WERI-Rb-1 (cell line): ENCODE measurements at regions not wholly inside any gene's neighbourhood (a gene's known extent, or its start where the extent isn't known, plus 50 kb on each side); places are given as distances from the start of the nearest gene placed in this dataset.

Source experiments
- DNase-seq: peaks from one replicate; pipeline ENCODE4 v3.0.0-alpha.2; 2020
- H3K27ac ChIP-seq: fragments of 250-450 bp; sonication (Bioruptor Pico); 2 replicates; pipeline ENCODE4 v1.5.1; 2020; ENCODE audit warnings: mild to moderate bottlenecking, moderate library complexity
- H3K27me3 ChIP-seq: fragments of 250-450 bp; sonication (Bioruptor Pico); 2 replicates; pipeline ENCODE4 v1.5.1; 2021; ENCODE audit warnings: mild to moderate bottlenecking, low read depth, moderate library complexity; ENCODE audit not compliant: insufficient read depth, severe bottlenecking
- H3K36me3 ChIP-seq: fragments of 250-450 bp; sonication (Bioruptor Pico); 2 replicates; pipeline ENCODE4 v1.5.1; 2020; ENCODE audit warnings: mild to moderate bottlenecking, moderate library complexity
- H3K4me3 ChIP-seq: 2 replicates; pipeline ENCODE4 v1.5.1; 2011; ENCODE audit warnings: low read depth, mild to moderate bottlenecking, control low read depth, low read length
- H3K9me3 ChIP-seq: fragments of 250-450 bp; sonication (Bioruptor Pico); 2 replicates; pipeline ENCODE4 v1.5.1; 2021; ENCODE audit warnings: mild to moderate bottlenecking, moderate library complexity; ENCODE audit not compliant: severe bottlenecking
- TF ChIP-seq, protein P1 (sequence below): IDR thresholded peaks from 2 replicates; pipeline ENCODE4 v1.5.1; 2011; ENCODE audit warnings: low read depth, mild to moderate bottlenecking, control low read depth, inconsistent platforms, low read length

- no peaks in the 10 kb centered on the region for H3K27me3 ChIP-seq
- DNase-seq, result no peak
- H3K4me3 ChIP-seq, result no peak overlapping the region
- no peak overlapping the region for H3K27ac ChIP-seq
- no peaks in the 10 kb centered on the region for H3K9me3 ChIP-seq
- H3K36me3 ChIP-seq, result no peaks in the 10 kb centered on the region
- TF ChIP-seq, protein P1, sequence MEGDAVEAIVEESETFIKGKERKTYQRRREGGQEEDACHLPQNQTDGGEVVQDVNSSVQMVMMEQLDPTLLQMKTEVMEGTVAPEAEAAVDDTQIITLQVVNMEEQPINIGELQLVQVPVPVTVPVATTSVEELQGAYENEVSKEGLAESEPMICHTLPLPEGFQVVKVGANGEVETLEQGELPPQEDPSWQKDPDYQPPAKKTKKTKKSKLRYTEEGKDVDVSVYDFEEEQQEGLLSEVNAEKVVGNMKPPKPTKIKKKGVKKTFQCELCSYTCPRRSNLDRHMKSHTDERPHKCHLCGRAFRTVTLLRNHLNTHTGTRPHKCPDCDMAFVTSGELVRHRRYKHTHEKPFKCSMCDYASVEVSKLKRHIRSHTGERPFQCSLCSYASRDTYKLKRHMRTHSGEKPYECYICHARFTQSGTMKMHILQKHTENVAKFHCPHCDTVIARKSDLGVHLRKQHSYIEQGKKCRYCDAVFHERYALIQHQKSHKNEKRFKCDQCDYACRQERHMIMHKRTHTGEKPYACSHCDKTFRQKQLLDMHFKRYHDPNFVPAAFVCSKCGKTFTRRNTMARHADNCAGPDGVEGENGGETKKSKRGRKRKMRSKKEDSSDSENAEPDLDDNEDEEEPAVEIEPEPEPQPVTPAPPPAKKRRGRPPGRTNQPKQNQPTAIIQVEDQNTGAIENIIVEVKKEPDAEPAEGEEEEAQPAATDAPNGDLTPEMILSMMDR, result no peak
These were observed 578.5 kb upstream of the MKI67 start for GRCh38 chr10:128704716-128705115.

- Histone ChIP-seq H3K36me3 (no peaks in the 10 kb centered on the region), H3K27me3 (no peaks in the 10 kb centered on the region), H3K4me3 (no peak overlapping the region), H3K27ac (no peak overlapping the region), H3K9me3 (no peaks in the 10 kb centered on the region)
- TF ChIP-seq, protein P1, result no peak
- DNase-seq, result no peak
These were observed 582.0 kb upstream of the MKI67 start for GRCh38 chr10:128708182-128708581.

DNA sequence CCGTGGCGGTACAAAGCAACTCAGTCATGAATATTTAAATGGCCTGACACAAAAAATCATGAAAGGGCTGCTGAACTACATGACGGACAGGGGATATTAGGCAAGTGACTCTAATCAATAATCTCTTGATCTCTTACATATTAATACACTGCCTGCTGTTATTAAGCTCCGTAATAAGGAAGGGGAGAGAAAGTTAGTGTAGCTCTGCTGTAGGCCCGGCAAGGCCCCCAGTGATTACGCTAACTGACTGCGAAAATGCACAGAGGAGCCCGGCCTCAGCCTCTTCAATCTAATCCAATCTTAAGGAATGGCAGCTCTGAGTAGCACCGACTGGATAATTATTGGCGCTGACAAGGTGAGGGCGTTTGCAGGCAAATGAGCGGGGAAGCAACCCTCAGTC lies 583.5 kb upstream of the MKI67 start:
- H3K9me3 ChIP-seq, result no peaks in the 10 kb centered on the region
- TF ChIP-seq, protein P1, result no peak
- DNase-seq, result no peak
- H3K27me3 ChIP-seq, result no peaks in the 10 kb centered on the region
- H3K27ac ChIP-seq, result no peak overlapping the region
- H3K36me3 ChIP-seq, result no peaks in the 10 kb centered on the region
- no peak overlapping the region for H3K4me3 ChIP-seq

- no peak for DNase-seq
- no peak overlapping the region for H3K4me3 ChIP-seq
These were observed 584.0 kb upstream of the MKI67 start for GRCh38 chr10:128710098-128710797.

GRCh38 chr10:128710798-128711183 lies 584.6 kb upstream of the MKI67 start:
- TF ChIP-seq, protein P1, result no peak
- DNase-seq, result no peak
- Histone ChIP-seq H3K27me3 (no peaks in the 10 kb centered on the region), H3K36me3 (no peaks in the 10 kb centered on the region), H3K9me3 (no peaks in the 10 kb centered on the region), H3K4me3 (no peak overlapping the region), H3K27ac (no peak overlapping the region)

More at GRCh38 chr10:128710098-128710797, 584.0 kb upstream of the MKI67 start:
- Histone ChIP-seq H3K36me3 (no peaks in the 10 kb centered on the region), H3K9me3 (no peaks in the 10 kb centered on the region), H3K27me3 (no peaks in the 10 kb centered on the region), H3K27ac (no peak overlapping the region)
- TF ChIP-seq, protein P1, result no peak

- no peak for DNase-seq
- no peaks in the 10 kb centered on the region for H3K9me3 ChIP-seq
- H3K36me3 ChIP-seq, result no peaks in the 10 kb centered on the region
- no peak overlapping the region for H3K27ac ChIP-seq
- TF ChIP-seq, protein P1, result no peak
- no peak overlapping the region for H3K4me3 ChIP-seq
- no peaks in the 10 kb centered on the region for H3K27me3 ChIP-seq
These were observed 585.6 kb upstream of the MKI67 start for GRCh38 chr10:128711806-128712205.
